ENCODE measurements at regions not wholly inside any gene's neighbourhood (a gene's known extent, or its start where the extent isn't known, plus 50 kb on each side); places are given as distances from the start of the nearest gene placed in this dataset.

GRCh38 chr10:43802988-43803696 is 154.5 kb upstream of the ZNF32 start:
- no peak for TF ChIP-seq CTCF (conservative IDR thresholded peaks at IDR 0.05)
- no peak for TF ChIP-seq ZFX (IDR thresholded peaks at IDR 0.05)
